ENCODE measurements at regions not wholly inside any gene's neighbourhood (a gene's known extent, or its start where the extent isn't known, plus 50 kb on each side); places are given as distances from the start of the nearest gene placed in this dataset.

- Histone ChIP-seq H3K9me3 (replicated peaks in 1 of 2; ENCODE audit: control insufficient read depth in 1 of 2, insufficient read depth in 1 of 2, low read length in 2 of 2) (no peaks in the 10 kb centered on the region), H3K4me2 (replicated peaks; ENCODE audit: extremely low read depth, low read length, poor library complexity, severe bottlenecking) (no peak overlapping the region), H3K36me3 (replicated peaks in 1 of 2; ENCODE audit: control insufficient read depth in 1 of 2, insufficient read depth in 2 of 2, low read length in 2 of 2) (no peaks in the 10 kb centered on the region), H2AFZ (ENCODE audit: insufficient read depth, low read depth, low read length, poor library complexity, severe bottlenecking) (no peak overlapping the region), H3K9ac (ENCODE audit: insufficient read depth, low read length, poor library complexity, severe bottlenecking) (no peak overlapping the region), H4K20me1 (ENCODE audit: insufficient read depth, low read length) (no peaks in the 10 kb centered on the region), H3K27ac (ENCODE audit: low read depth in 1 of 2, low read length in 2 of 2) (no peak overlapping the region), H3K27me3 (ENCODE audit: control insufficient read depth in 2 of 2, insufficient read depth in 2 of 2, low read length in 2 of 2) (peaks cover 6% of the 10 kb centered on the region in 2 donors), H3K79me2 (ENCODE audit: insufficient read depth, low read length) (no peaks in the 10 kb centered on the region), H3K4me3 (replicated peaks in 1 of 3; ENCODE audit: low read depth in 2 of 3, low read length in 3 of 3) (no peak overlapping the region), H3K4me1 (ENCODE audit: control insufficient read depth in 1 of 2, insufficient read depth in 2 of 2, low read length in 2 of 2) (no peaks in the 10 kb centered on the region)
- H3K4me3 Mint-ChIP-seq: no peak overlapping the region
- H3K27me3 Mint-ChIP-seq (ENCODE audit: low read depth in 3 of 3): peaks cover 0 to 6% (median 1%) of the 10 kb centered on the region in 3 donors
- no peaks in the 10 kb centered on the region for H3K36me3 Mint-ChIP-seq
- peak overlapping the region in 1 of 7 donors; percentile 31 for H3K27ac Mint-ChIP-seq
- H3K4me1 Mint-ChIP-seq: no peaks in the 10 kb centered on the region
- WGBS (ENCODE audit: insufficient coverage): 92% methylated on average over 1 of the region's 3 CpGs
- no peak for DNase-seq
- peaks cover 2 to 8% (median 5%) of the 10 kb centered on the region in 7 donors for H3K9me3 Mint-ChIP-seq
- no peak for TF ChIP-seq CTCF (IDR thresholded peaks at IDR 0.05)
- intact Hi-C loops (cut with micrococcal nuclease): no loop called here
Observed at GRCh38 chr14:53567236-53567780, 389.3 kb downstream of the BMP4 start.

GRCh38 chr14:53564870-53565269 is 391.8 kb downstream of the BMP4 start:
- intact Hi-C loops (cut with micrococcal nuclease): no loop called here
- TF ChIP-seq CTCF (IDR thresholded peaks at IDR 0.05): no peak
- no peak for DNase-seq
- H3K27ac ChIP-seq (ENCODE audit: low read depth in 1 of 2, low read length in 2 of 2): no peak overlapping the region
- Mint-ChIP-seq H3K27ac (no peak overlapping the region), H3K27me3 (ENCODE audit: low read depth in 3 of 3) (peaks cover 0 to 1% (median 0%) of the 10 kb centered on the region in 3 donors), H3K9me3 (peaks cover 8 to 20% (median 14%) of the 10 kb centered on the region in 7 donors), H3K4me1 (no peaks in the 10 kb centered on the region), H3K4me3 (no peak overlapping the region), H3K36me3 (no peaks in the 10 kb centered on the region)
- H3K4me3 ChIP-seq (replicated peaks in 1 of 3; ENCODE audit: low read depth in 2 of 3, low read length in 3 of 3): no peak overlapping the region
- no CpG with 5 or more reads among the region's 1 CpG for WGBS (ENCODE audit: insufficient coverage)
- no peaks in the 10 kb centered on the region for H4K20me1 ChIP-seq (ENCODE audit: insufficient read depth, low read length)
- H3K9ac ChIP-seq (ENCODE audit: insufficient read depth, low read length, poor library complexity, severe bottlenecking): no peak overlapping the region
- H3K4me1 ChIP-seq (ENCODE audit: control insufficient read depth in 1 of 2, insufficient read depth in 2 of 2, low read length in 2 of 2): no peaks in the 10 kb centered on the region
- H3K27me3 ChIP-seq (ENCODE audit: control insufficient read depth in 2 of 2, insufficient read depth in 2 of 2, low read length in 2 of 2): no peaks in the 10 kb centered on the region
- no peak overlapping the region for H2AFZ ChIP-seq (ENCODE audit: insufficient read depth, low read depth, low read length, poor library complexity, severe bottlenecking)
- peaks cover 0 to 10% of the 10 kb centered on the region in 2 donors for H3K9me3 ChIP-seq (replicated peaks in 1 of 2; ENCODE audit: control insufficient read depth in 1 of 2, insufficient read depth in 1 of 2, low read length in 2 of 2)
- no peaks in the 10 kb centered on the region for H3K36me3 ChIP-seq (replicated peaks in 1 of 2; ENCODE audit: control insufficient read depth in 1 of 2, insufficient read depth in 2 of 2, low read length in 2 of 2)
- H3K79me2 ChIP-seq (ENCODE audit: insufficient read depth, low read length): no peaks in the 10 kb centered on the region
- no peak overlapping the region for H3K4me2 ChIP-seq (replicated peaks; ENCODE audit: extremely low read depth, low read length, poor library complexity, severe bottlenecking)

All from CD14-positive monocyte (primary cell).